Neuronal stem cell (in vitro differentiated cells): ENCODE measurements at regions not wholly inside any gene's neighbourhood (a gene's known extent, or its start where the extent isn't known, plus 50 kb on each side); places are given as distances from the start of the nearest gene placed in this dataset.

Experiments used
- DNase-seq: peaks from one replicate; pipeline ENCODE4 v3.0.0-alpha.2; 2013; ENCODE audit warnings: low spot score
- H2AFZ ChIP-seq: one replicate; pipeline ENCODE4 v1.6.1; 2013; ENCODE audit warnings: mild to moderate bottlenecking, low read length, inconsistent platforms
- H2AK5ac ChIP-seq: 2 replicates; pipeline ENCODE4 v1.6.1; 2013; ENCODE audit warnings: low read depth, mild to moderate bottlenecking, inconsistent platforms, low read length, moderate library complexity, mixed read lengths
- H2BK120ac ChIP-seq: 2 replicates; pipeline ENCODE4 v1.6.1; 2013; ENCODE audit warnings: low read depth, mild to moderate bottlenecking, inconsistent platforms, low read length, moderate library complexity, mixed read lengths
- H2BK12ac ChIP-seq: one replicate; pipeline ENCODE4 v1.6.1; 2013; ENCODE audit warnings: low read length, inconsistent platforms
- H2BK15ac ChIP-seq: 2 replicates; pipeline ENCODE4 v1.6.1; 2013; ENCODE audit warnings: mild to moderate bottlenecking, low read length, inconsistent platforms, mixed read lengths
- H2BK5ac ChIP-seq: one replicate; pipeline ENCODE4 v1.6.1; 2013; ENCODE audit warnings: inconsistent platforms, mild to moderate bottlenecking, low read length, moderate library complexity
- H3K14ac ChIP-seq: one replicate; pipeline ENCODE4 v1.6.1; 2013; ENCODE audit warnings: low read length, inconsistent platforms
- H3K18ac ChIP-seq: 2 replicates; pipeline ENCODE4 v1.6.1; 2013; ENCODE audit warnings: low read length, inconsistent platforms
- H3K23ac ChIP-seq: 2 replicates; pipeline ENCODE4 v1.6.1; 2013; ENCODE audit warnings: low read depth, mild to moderate bottlenecking, mixed read lengths, low read length, inconsistent platforms; ENCODE audit not compliant: poor library complexity
- H3K27ac ChIP-seq: replicated peaks from 3 replicates; pipeline ENCODE4 v1.5.1; 2013; ENCODE audit warnings: low read length, inconsistent platforms
- H3K27me3 ChIP-seq, 3 experiments: 2 replicates each; pipeline ENCODE4 v1.6.1; 2013; ENCODE audit warnings: low read length in 3 of 3, mild to moderate bottlenecking in 2 of 3, inconsistent platforms in 1 of 3, low read depth in 1 of 3, mixed read lengths in 1 of 3, moderate library complexity in 1 of 3; ENCODE audit not compliant: control insufficient read depth in 3 of 3, insufficient read depth in 3 of 3
- H3K36me3 ChIP-seq, 2 donors: replicated peaks in 1 of 2; 2 replicates each; pipeline ENCODE4 v1.6.1; 2013; ENCODE audit warnings: low read length in 2 of 2; ENCODE audit not compliant: control insufficient read depth in 2 of 2, insufficient read depth in 2 of 2
- H3K4ac ChIP-seq: 2 replicates; pipeline ENCODE4 v1.6.1; 2013; ENCODE audit warnings: inconsistent platforms, mild to moderate bottlenecking, low read length, moderate library complexity
- H3K4me1 ChIP-seq, 2 donors: 1 replicate in 1 of 2; 2 replicates in 1 of 2; pipeline ENCODE4 v1.6.1; 2013; ENCODE audit warnings: low read length in 2 of 2, low read depth in 1 of 2; ENCODE audit not compliant: control insufficient read depth in 2 of 2, insufficient read depth in 1 of 2
- H3K4me2 ChIP-seq: one replicate; pipeline ENCODE4 v1.6.1; 2013; ENCODE audit warnings: mild to moderate bottlenecking, low read length, inconsistent platforms; ENCODE audit not compliant: insufficient read depth, poor library complexity, severe bottlenecking
- H3K4me3 ChIP-seq, 2 donors: 2 replicates each; pipeline ENCODE4 v1.5.1; 2013; ENCODE audit warnings: low read length in 2 of 2, mild to moderate bottlenecking in 2 of 2, inconsistent platforms in 1 of 2, moderate library complexity in 1 of 2
- H3K79me1 ChIP-seq: one replicate; pipeline ENCODE4 v1.6.1; 2013; ENCODE audit warnings: low read depth, mild to moderate bottlenecking, inconsistent platforms, low read length, moderate library complexity
- H3K9ac ChIP-seq: one replicate; pipeline ENCODE4 v1.6.1; 2013; ENCODE audit warnings: mild to moderate bottlenecking, low read depth, low read length, inconsistent platforms; ENCODE audit not compliant: poor library complexity
- H3K9me3 ChIP-seq, 2 donors: replicated peaks in 1 of 2; 2 replicates each; pipeline versions ENCODE3 to v1.6.1; 2013; ENCODE audit warnings: low read length in 2 of 2, mild to moderate bottlenecking in 2 of 2, inconsistent platforms in 1 of 2, low read depth in 1 of 2, mixed read lengths in 1 of 2, moderate library complexity in 1 of 2; ENCODE audit not compliant: control insufficient read depth in 2 of 2, insufficient read depth in 1 of 2
- H4K8ac ChIP-seq: one replicate; pipeline ENCODE4 v1.6.1; 2013; ENCODE audit warnings: low read depth, mild to moderate bottlenecking, inconsistent platforms, low read length, moderate library complexity
- H4K91ac ChIP-seq: one replicate; pipeline ENCODE4 v1.6.1; 2013; ENCODE audit warnings: low read length, low read depth, mild to moderate bottlenecking, inconsistent platforms; ENCODE audit not compliant: poor library complexity
- WGBS, 2 donors: extraction: QIAGEN DNeasy Blood & Tissue Kit; methylation state at CpG; one replicate each; pipeline ENCODE4 v1.1.7; 2013; ENCODE audit warnings: missing lambda C conversion rate in 2 of 2, mixed read lengths in 1 of 2; ENCODE audit not compliant: insufficient read length in 2 of 2, insufficient replicate concordance in 1 of 2; ENCODE audit errors: extremely low coverage in 2 of 2; 5-methylcytosine and 5-hydroxymethylcytosine counted together

- no peak for DNase-seq
- no peaks in the 10 kb centered on the region for H3K4me1 ChIP-seq
- H2BK15ac ChIP-seq: no peak overlapping the region
- no peak overlapping the region for H3K4me3 ChIP-seq
- no peak overlapping the region for H3K18ac ChIP-seq
- H4K91ac ChIP-seq: no peak overlapping the region
- H3K9ac ChIP-seq: no peak overlapping the region
- no peak overlapping the region for H2AK5ac ChIP-seq
- no peak overlapping the region for H3K23ac ChIP-seq
- no peaks in the 10 kb centered on the region for H3K36me3 ChIP-seq
- H3K79me1 ChIP-seq: no peaks in the 10 kb centered on the region
- no peak overlapping the region for H2BK120ac ChIP-seq
- H2AFZ ChIP-seq: no peak overlapping the region
- no peaks in the 10 kb centered on the region for H3K9me3 ChIP-seq
- peaks cover 0 to 13% (median 0%) of the 10 kb centered on the region in 3 experiments for H3K27me3 ChIP-seq
- WGBS, 2 donors: no CpG with 5 or more reads among the region's 4 CpGs
- no peak overlapping the region for H2BK12ac ChIP-seq
- no peak overlapping the region for H3K4me2 ChIP-seq
- H3K27ac ChIP-seq: no peak overlapping the region
- no peak overlapping the region for H4K8ac ChIP-seq
- no peak overlapping the region for H2BK5ac ChIP-seq
- H3K4ac ChIP-seq: no peak overlapping the region
- H3K14ac ChIP-seq: no peak overlapping the region
Observed at GRCh38 chr6:147837540-147837939, 329.1 kb downstream of the SAMD5 start.

- peaks cover 0 to 13% (median 0%) of the 10 kb centered on the region in 3 experiments for H3K27me3 ChIP-seq
- H3K27ac ChIP-seq: no peak overlapping the region
- no peak overlapping the region for H2AFZ ChIP-seq
- no CpG with 5 or more reads among the region's 2 CpGs for WGBS, 2 donors
- no peak overlapping the region for H4K8ac ChIP-seq
- no peak overlapping the region for H3K9ac ChIP-seq
- no peak overlapping the region for H3K4ac ChIP-seq
- H2BK12ac ChIP-seq: no peak overlapping the region
- H2BK15ac ChIP-seq: no peak overlapping the region
- H3K4me3 ChIP-seq: no peak overlapping the region
- no peak overlapping the region for H2BK5ac ChIP-seq
- H4K91ac ChIP-seq: no peak overlapping the region
- no peak for DNase-seq
- no peak overlapping the region for H2AK5ac ChIP-seq
- H3K4me1 ChIP-seq: no peaks in the 10 kb centered on the region
- H2BK120ac ChIP-seq: no peak overlapping the region
- no peaks in the 10 kb centered on the region for H3K36me3 ChIP-seq
- H3K14ac ChIP-seq: no peak overlapping the region
- H3K79me1 ChIP-seq: no peaks in the 10 kb centered on the region
- H3K18ac ChIP-seq: no peak overlapping the region
- H3K4me2 ChIP-seq: no peak overlapping the region
- no peaks in the 10 kb centered on the region for H3K9me3 ChIP-seq
- H3K23ac ChIP-seq: no peak overlapping the region
Observed at GRCh38 chr6:147839708-147840610, 331.5 kb downstream of the SAMD5 start.

GRCh38 chr6:147841547-147842148 is 333.2 kb downstream of the SAMD5 start:
- peaks cover 0 to 13% (median 0%) of the 10 kb centered on the region in 3 experiments for H3K27me3 ChIP-seq
- H4K91ac ChIP-seq: no peak overlapping the region
- H2AK5ac ChIP-seq: no peak overlapping the region
- H3K27ac ChIP-seq: no peak overlapping the region
- H3K79me1 ChIP-seq: no peaks in the 10 kb centered on the region
- H3K14ac ChIP-seq: no peak overlapping the region
- no peak overlapping the region for H3K9ac ChIP-seq
- H3K36me3 ChIP-seq: no peaks in the 10 kb centered on the region
- H3K9me3 ChIP-seq: no peaks in the 10 kb centered on the region
- H3K4me2 ChIP-seq: no peak overlapping the region
- H2BK5ac ChIP-seq: no peak overlapping the region
- no peak overlapping the region for H2AFZ ChIP-seq
- no peak for DNase-seq
- H3K4me3 ChIP-seq: no peak overlapping the region
- H2BK12ac ChIP-seq: no peak overlapping the region
- no CpG with 5 or more reads among the region's 1 CpG for WGBS, 2 donors
- H3K4me1 ChIP-seq: no peaks in the 10 kb centered on the region
- H2BK120ac ChIP-seq: no peak overlapping the region
- no peak overlapping the region for H4K8ac ChIP-seq
- no peak overlapping the region for H3K18ac ChIP-seq
- H3K23ac ChIP-seq: no peak overlapping the region
- no peak overlapping the region for H2BK15ac ChIP-seq
- H3K4ac ChIP-seq: no peak overlapping the region
